IPS-NIHi7 (cell line): ENCODE measurements at regions not wholly inside any gene's neighbourhood (a gene's known extent, or its start where the extent isn't known, plus 50 kb on each side); places are given as distances from the start of the nearest gene placed in this dataset.

Experiments
- DNase-seq: peaks from one replicate; pipeline ENCODE4 v3.0.0; 2012; ENCODE audit warnings: mixed read lengths; ENCODE audit errors: extremely low spot score

- no peak for DNase-seq
Measured at GRCh38 chr2:120936476-120937334, 201.0 kb downstream of the GLI2 start.

GRCh38 chr2:120937686-120938044, 202.0 kb downstream of the GLI2 start:
- no peak for DNase-seq

GRCh38 chr2:120938045-120938771, 202.5 kb downstream of the GLI2 start:
- no peak for DNase-seq

GRCh38 chr2:120939595-120940318, 204.1 kb downstream of the GLI2 start:
- no peak for DNase-seq

GRCh38 chr2:120940319-120940696, 204.6 kb downstream of the GLI2 start:
- no peak for DNase-seq

GRCh38 chr2:120940726-120941256, 205.1 kb downstream of the GLI2 start:
- DNase-seq = no peak

- no peak for DNase-seq
Measured at GRCh38 chr2:120941571-120942120, 206.0 kb downstream of the GLI2 start.

GRCh38 chr2:120942658-120943057, 207.0 kb downstream of the GLI2 start:
- DNase-seq = no peak

GRCh38 chr2:120943403-120944034, 207.9 kb downstream of the GLI2 start:
- DNase-seq = no peak

GRCh38 chr2:120944575-120944974, 208.9 kb downstream of the GLI2 start:
- DNase-seq = no peak

GRCh38 chr2:120945091-120945490, 209.4 kb downstream of the GLI2 start:
- no peak for DNase-seq

GRCh38 chr2:120945832-120946499, 210.3 kb downstream of the GLI2 start:
- DNase-seq = no peak

GRCh38 chr2:120947327-120947726, 211.7 kb downstream of the GLI2 start:
- no peak for DNase-seq

GRCh38 chr2:120947982-120948661, 212.5 kb downstream of the GLI2 start:
- no peak for DNase-seq

- DNase-seq = no peak
Measured at GRCh38 chr2:120948662-120949011, 213.0 kb downstream of the GLI2 start.

GRCh38 chr2:120949027-120949956, 213.6 kb downstream of the GLI2 start:
- DNase-seq = no peak

- DNase-seq = no peak
Measured at GRCh38 chr2:120949957-120950590, 214.4 kb downstream of the GLI2 start.

- DNase-seq = no peak
Measured at GRCh38 chr2:120951693-120952092, 216.0 kb downstream of the GLI2 start.

GRCh38 chr2:120952318-120952717, 216.7 kb downstream of the GLI2 start:
- no peak for DNase-seq
